ENCODE measurements at regions not wholly inside any gene's neighbourhood (a gene's known extent, or its start where the extent isn't known, plus 50 kb on each side); places are given as distances from the start of the nearest gene placed in this dataset.

DNA sequence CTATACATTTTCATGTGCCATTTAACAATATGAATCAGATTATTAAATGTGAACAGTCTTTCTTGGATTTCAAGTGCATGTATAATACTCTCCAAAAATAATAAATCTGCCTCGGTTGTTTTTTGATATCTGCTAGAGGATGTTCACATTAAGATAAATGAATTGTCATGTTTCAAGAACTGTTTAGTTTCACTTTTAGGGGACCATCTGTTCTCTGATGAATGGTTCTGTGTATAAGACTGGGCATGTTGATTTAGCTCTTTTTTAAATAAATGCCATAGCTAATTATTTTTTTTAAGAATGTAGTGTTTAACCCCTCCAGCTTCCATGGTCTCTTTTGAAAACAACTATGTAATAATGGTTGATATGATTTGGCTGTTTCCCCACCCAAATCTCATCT lies 1245.1 kb upstream of the ADGRL4 start:
- TF ChIP-seq, protein P1, sequence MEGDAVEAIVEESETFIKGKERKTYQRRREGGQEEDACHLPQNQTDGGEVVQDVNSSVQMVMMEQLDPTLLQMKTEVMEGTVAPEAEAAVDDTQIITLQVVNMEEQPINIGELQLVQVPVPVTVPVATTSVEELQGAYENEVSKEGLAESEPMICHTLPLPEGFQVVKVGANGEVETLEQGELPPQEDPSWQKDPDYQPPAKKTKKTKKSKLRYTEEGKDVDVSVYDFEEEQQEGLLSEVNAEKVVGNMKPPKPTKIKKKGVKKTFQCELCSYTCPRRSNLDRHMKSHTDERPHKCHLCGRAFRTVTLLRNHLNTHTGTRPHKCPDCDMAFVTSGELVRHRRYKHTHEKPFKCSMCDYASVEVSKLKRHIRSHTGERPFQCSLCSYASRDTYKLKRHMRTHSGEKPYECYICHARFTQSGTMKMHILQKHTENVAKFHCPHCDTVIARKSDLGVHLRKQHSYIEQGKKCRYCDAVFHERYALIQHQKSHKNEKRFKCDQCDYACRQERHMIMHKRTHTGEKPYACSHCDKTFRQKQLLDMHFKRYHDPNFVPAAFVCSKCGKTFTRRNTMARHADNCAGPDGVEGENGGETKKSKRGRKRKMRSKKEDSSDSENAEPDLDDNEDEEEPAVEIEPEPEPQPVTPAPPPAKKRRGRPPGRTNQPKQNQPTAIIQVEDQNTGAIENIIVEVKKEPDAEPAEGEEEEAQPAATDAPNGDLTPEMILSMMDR (IDR thresholded peaks at IDR 0.05), result no peak
- TF ChIP-seq POLR2A (IDR thresholded peaks at IDR 0.05), result no peak

Data from breast epithelium (tissue), 3 donors.